HT1080 (cell line): ENCODE measurements at regions not wholly inside any gene's neighbourhood (a gene's known extent, or its start where the extent isn't known, plus 50 kb on each side); places are given as distances from the start of the nearest gene placed in this dataset.

ENCODE experiments used
- DNase-seq: peaks from one replicate; pipeline ENCODE4 v3.0.0-alpha.2; 2015; ENCODE audit warnings: low read depth

DNA sequence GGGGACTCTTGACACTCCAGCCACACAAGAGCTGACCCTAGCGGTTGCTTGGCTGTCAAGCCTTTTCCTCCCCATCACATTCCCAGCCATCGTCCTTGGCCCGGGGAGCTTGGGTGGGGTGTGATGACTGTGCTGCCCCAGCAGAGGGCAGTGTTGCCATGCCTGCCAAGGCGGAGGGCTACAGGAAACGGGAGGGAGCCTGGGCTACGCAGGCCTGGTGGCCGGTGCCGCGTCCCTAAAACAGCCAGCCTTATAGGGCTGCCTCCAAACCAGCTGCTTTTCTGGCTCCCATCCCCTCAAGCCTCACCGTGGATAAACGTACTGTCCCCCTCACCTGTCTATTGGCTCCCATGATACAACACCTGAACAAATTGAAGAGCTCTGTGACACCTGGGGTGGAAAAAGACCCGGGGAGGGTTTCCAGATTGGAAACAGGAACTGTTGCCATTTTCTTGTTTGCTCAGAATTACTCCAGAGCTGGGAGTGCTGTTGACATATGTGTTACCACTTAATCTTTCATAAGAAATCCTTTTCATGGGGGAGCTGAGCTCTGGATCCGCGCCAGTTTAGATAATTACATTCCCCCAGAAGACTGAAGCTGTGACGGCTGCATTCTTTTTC, 72.8 kb upstream of the ASTN2 start:
- peak; percentile 74 for DNase-seq

DNA sequence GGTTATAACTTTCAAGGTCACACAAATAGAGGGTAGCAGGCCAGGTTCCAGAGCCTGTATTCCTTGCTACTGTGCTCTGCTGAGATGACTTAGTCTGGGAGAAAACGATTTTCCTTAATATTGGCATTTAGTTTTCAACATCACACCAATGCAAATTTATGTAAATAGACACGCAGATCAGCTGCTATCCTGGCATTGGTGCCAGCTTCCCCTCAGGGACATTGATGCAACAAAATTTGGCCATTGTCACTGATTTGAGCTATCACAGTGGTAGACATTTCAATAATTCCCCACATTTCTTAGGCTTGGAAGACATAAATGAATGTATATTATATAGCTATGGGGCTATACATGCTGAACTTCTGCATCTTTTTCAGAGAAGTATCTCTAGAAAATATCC, 71.6 kb upstream of the ASTN2 start:
- DNase-seq, result no peak

DNA sequence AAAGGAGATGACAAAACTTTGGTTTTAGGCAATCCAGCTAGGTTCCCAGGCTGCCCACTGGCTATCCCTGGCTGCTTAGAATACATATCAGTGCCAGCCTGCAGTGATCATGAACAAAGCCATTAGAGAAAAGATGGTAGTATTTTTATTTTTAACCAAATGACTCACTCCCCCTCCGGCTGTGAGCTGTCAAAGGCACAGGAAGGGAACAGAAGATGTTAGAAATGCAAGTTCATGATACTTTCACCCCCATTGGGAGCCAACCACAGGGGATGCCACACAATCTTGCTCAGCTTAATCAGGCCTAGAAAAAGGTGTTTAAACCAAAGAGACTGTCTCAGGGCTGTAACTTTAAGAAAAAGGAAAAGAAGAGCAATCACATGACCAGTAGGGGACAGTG, 70.3 kb upstream of the ASTN2 start:
- DNase-seq, result peak; percentile 60

DNA sequence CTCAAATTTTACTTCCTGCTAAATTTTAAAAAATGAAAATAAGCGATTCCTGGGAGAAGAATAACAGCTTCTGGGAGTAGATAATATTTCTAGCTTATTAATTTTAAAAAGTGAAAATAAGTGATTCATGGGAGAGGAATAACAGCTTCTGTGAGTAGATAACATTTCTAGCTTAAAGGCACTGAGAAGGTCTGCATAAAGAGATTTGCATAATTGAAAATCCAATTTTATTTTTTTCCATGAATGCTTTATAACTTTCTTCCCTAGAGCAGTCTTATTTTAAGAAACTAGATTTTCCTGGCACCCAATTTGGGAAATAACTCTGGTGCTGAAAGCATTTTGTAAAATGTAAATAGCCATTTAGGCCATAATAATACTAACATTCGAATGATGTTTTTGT, 65.9 kb upstream of the ASTN2 start:
- DNase-seq, result no peak

DNA sequence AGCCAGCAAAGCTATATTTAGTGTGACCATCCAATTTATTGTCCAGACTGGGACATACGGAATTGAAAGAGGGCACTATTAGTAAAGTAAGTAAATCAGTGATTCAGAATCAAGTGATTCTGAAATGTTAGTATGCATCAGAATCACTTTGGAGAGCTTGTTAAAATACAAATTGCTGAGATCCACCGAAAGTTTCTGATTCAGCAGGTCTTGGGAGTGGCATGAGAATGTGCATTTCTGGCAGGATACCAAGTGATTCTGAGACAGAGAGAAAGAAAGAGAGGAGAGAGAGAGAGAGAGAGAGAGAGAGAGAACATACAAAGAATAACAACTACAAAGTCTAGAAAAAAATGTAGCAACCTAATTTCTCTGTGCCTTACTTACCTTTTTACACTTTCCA, 65.4 kb upstream of the ASTN2 start:
- no peak for DNase-seq

DNA sequence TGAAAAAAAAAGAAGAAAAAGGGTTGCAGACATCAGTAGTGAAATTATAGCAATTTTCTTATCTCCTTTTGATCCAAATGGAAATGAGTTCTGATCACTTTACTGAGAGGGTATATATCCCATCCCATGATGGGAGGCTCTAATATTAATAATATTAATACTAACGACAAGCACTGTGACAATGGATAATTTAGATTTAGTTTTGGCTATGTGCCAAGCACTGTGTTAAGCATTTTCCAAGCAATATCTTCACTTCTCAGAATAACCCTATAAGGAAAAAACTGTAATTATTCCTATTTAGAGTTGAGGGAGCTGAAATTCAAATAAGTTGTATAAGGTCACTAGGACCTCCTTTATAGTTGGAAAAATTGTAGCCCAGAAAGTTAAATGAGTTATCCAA, 58.4 kb upstream of the ASTN2 start:
- no peak for DNase-seq

DNA sequence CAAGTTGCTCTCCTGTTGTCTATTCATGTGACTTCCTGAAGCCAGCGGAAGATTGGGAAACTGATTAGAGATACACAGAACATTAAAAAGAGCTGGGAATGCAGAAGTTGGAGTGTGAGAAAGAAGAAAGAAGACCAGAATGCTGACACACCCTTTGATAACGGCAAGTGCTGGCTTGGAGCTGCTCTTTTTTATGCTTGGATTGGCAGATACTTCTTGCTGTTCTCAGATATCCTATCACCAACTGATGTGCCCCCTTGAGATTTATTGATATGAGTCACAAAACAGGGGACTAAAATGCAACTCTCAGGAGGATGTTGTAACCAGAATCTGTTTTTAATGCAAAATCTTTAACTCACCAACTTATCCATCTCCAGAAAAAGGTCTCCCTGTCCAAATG, 56.0 kb upstream of the ASTN2 start:
- no peak for DNase-seq

DNA sequence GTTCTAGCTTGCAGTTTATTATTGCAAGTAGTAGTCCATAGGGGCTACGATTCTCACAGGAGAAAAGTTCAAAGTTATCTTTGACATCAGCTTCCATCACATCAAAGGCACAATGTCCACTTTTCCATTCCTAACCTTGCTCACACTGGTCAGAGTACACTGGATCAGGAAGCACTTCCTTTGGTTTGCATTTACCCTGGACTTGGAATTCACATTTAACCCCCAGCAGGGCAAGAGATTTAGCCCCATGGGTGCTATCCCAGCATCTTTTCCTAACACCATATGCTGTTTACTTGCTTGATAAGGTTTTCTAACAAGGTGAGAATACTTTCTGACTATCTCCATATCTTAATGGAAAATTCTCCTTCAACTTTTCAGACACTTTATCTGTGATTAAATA, 55.6 kb upstream of the ASTN2 start:
- DNase-seq, result no peak

DNA sequence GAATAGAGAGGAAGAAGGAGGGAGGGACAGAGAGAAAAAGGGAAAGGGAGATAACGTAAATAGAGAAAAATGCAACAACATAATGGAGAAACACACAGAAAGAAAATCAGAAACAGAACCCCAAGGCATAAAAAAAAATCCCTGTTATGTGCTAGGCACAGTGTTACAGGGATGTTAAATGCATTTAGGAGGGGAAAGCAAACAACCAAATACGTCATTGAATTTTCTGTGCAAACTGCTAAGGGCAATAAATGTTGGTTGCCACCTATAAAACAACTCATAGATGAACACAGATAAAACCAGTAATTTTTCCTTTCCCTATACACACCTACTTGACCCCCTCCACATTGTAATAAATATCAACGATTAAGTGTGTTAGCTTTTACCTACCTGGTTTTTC, 51.3 kb upstream of the ASTN2 start:
- no peak for DNase-seq

DNA sequence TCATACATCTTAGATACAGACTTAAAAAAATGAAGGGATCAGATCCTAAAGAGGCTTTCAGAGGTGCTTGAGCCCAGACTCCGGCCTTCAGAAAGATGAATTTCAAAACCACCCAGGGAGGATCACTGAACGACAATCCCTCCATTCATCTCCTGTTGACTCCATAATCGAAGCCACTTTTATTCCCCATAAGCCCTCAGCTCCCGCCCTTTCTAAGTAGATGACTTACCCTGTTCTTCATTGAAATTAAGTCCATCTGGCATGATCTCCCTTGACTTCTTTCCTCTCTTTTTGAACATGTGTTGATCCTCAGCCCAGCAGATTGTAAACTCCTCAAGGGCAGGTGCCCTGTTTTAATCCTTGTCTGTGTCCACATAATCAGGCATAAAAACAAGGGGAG, 50.8 kb upstream of the ASTN2 start:
- DNase-seq, result no peak

DNA sequence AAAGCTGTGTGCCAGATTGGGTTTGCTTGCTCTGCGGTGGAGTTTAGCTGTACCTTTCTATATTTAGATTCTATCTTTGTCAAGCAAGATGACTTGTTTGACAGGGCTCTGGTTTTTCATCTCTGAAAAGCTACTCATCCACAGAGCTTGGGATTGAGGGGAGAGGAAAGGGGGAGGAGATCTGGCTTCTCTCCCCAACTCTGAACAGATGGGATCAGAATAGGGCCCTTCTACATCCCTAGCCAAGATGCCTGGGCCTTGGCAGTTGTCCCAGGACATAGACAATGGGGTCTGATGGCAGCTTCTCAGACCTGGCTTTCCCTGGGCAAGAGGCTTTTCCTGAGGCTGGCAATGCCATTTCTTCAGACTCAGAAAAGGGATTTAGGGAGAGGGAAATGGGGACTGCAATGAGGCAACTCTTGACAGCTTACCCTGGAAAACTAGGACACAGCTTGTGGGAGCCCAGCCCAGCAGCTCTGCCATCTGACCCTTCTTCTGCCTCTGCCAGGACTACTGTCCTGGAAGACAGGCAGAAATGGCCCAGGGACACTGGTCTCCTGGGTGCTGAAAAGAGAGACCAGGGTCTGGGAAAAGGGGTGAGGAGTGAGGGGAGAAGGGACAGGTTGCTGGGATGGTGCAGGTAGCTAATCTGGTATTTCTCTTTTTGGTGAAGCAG, 50.2 kb upstream of the ASTN2 start:
- no peak for DNase-seq
